C4-2B (cell line): ENCODE measurements at regions not wholly inside any gene's neighbourhood (a gene's known extent, or its start where the extent isn't known, plus 50 kb on each side); places are given as distances from the start of the nearest gene placed in this dataset.

Source experiments
- ZFX ChIP-seq: fragments of 450-650 bp; IDR thresholded peaks from 2 replicates; pipeline ENCODE4 v1.6.1; 2017
- TF ChIP-seq, protein P1 (sequence below): fragments of 450-650 bp; conservative IDR thresholded peaks from 2 replicates; pipeline ENCODE4 v1.5.1; 2017; ENCODE audit warnings: mild to moderate bottlenecking

DNA sequence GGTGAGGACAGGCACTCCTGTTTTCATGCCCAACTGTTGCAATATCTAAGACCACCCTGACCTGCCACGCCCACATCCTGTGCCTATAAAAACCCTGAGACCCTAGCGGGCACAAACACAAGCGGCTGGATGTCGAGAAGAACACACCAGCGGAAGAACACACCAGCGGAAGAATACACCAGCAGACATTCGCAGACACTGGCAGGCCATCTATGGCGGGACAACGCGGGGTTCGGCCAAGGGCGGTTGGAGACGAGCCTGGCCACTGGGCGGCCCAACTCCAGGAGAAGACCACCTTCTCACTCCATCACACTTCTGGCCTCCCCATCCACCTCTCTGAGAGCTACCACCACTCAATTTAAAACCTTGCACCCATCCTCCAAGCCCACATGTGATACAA lies 361.4 kb downstream of the FAT4 start:
- TF ChIP-seq, protein P1, sequence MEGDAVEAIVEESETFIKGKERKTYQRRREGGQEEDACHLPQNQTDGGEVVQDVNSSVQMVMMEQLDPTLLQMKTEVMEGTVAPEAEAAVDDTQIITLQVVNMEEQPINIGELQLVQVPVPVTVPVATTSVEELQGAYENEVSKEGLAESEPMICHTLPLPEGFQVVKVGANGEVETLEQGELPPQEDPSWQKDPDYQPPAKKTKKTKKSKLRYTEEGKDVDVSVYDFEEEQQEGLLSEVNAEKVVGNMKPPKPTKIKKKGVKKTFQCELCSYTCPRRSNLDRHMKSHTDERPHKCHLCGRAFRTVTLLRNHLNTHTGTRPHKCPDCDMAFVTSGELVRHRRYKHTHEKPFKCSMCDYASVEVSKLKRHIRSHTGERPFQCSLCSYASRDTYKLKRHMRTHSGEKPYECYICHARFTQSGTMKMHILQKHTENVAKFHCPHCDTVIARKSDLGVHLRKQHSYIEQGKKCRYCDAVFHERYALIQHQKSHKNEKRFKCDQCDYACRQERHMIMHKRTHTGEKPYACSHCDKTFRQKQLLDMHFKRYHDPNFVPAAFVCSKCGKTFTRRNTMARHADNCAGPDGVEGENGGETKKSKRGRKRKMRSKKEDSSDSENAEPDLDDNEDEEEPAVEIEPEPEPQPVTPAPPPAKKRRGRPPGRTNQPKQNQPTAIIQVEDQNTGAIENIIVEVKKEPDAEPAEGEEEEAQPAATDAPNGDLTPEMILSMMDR: no peak
- no peak for TF ChIP-seq ZFX
